ENCODE measurements at regions not wholly inside any gene's neighbourhood (a gene's known extent, or its start where the extent isn't known, plus 50 kb on each side); places are given as distances from the start of the nearest gene placed in this dataset.

DNA sequence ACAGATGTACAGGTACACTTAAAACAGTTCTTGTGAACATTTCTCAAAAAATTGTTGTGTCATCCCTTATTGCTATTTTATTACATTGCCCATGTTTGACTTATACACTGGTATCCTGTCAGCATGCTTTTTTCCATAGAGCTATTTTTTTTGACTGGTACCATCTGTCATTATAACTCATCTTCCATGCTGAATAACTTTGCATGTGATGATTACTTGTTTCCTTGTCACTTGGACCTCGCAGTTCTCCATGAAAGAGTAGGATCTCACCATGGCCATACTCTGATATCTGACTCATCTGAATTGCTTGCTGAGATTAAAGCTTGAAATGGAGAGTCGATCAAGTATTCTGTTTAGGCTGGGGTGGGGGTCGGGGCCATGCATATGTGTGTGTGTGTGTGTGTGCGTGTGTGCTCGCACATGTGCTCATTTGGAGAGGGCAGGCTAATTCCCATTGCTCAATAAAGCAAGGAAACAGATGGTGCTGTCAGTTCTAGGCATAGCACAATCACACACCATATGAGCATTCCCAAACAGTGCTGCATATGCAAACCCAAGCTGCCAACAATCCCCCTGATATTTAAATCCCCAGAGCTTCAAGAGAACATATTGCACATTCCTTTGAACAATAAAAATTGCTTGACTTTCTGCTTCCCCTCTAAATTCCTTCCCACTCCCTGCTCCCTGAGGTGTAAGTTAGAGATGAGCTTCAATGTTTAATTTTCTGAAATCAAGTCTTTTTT, 62.9 kb downstream of the NHLRC3 start:
- ATAC-seq = no peak
- Mint-ChIP-seq H3K4me3 (no peak overlapping the region), H3K4me1 (no peaks in the 10 kb centered on the region), H3K9me3 (no peaks in the 10 kb centered on the region), H3K27me3 (peaks cover 0 to 9% (median 1%) of the 10 kb centered on the region in 5 donors), H3K27ac (no peak overlapping the region), H3K36me3 (no peaks in the 10 kb centered on the region)
- DNase-seq = no peak
- POLR2A ChIA-PET = no interaction called here

DNA sequence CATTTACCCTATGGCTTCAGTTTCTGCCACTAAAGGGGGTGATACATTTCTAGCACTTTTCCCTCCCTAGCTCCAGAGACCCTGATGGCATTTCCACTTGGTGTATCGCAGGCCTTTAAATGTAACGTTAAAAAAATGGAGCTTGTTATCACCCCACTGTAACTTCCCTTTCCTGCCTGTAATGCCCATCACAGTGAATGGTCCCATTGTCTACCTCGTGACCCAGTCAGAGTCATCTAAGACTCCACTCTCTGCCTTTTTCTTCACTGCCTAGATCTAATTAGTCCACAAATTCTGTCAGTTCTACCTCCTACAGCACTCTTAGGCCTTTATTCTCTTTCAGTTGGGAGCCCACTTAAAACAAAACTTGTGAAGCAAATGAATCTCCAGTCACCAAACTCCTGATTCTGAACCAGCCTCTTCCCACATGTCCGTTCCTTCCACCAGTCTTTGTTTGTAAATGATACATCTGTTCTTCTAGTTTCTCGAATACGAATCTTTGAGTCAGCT, 64.8 kb downstream of the NHLRC3 start:
- H3K9me3 Mint-ChIP-seq = no peaks in the 10 kb centered on the region
- no peaks in the 10 kb centered on the region for H3K4me1 Mint-ChIP-seq
- no peaks in the 10 kb centered on the region for H3K36me3 Mint-ChIP-seq
- POLR2A ChIA-PET = no interaction called here
- no peak for DNase-seq
- no peak overlapping the region for H3K4me3 Mint-ChIP-seq
- peaks cover 2 to 12% (median 3%) of the 10 kb centered on the region in 5 donors for H3K27me3 Mint-ChIP-seq
- no peak overlapping the region for H3K27ac Mint-ChIP-seq
- no peak for ATAC-seq

DNA sequence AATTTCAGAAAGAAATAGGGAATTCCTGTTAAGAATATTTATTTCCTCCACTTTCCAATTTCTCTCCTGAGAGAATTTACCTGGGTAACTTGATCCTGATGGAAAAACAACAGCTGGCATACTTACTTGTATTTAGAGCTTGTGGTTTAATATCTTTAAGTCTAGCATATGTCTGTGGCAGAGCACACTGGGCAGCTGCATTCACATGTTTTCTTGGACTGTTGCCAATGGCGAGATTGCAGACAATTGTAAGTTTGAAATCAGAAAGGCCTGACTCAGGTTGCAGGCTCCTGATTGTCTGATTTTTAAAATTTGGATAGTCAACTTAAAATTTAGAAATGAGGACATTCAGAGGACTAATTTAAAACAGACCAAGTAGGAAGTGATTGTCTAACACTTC, 66.9 kb downstream of the NHLRC3 start:
- H3K4me3 Mint-ChIP-seq = no peak overlapping the region
- POLR2A ChIA-PET = no interaction called here

DNA sequence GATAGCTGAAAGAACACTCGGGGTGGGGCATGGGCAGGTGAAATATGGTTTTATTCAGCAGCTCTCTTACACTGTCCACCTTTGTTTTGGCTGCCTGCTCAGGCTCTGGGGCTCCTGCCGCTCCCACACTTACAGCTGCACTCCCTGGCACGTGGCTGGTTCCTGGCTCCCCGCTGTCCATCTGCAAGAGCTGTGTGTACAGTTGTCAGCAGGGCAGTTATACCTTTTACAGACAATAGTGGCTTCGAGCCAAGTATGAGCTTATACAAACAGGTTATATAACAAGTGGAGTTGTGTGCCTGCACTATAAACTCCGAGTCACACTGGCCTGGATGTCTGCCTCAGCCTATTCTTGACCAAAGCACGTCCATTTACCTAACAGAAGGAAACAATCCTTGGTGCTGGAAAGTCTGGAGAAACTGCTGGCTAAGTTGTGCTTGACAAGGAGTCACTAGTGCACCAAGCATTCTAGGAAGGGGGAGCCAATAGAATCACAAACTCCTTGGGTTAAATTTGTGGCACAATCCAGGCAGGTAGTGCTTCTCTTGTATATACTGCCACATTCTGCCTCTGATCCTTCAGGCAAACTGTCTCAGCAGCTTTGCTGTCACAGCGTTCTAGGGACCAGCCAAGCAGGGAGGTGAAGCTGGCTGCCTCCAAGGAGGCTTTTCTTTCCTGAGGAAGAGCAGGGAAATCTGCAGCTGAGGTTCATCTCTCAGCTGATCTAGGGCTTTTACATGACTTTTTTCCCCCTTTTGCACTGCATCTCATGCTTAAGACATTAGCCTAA, 68.2 kb downstream of the NHLRC3 start:
- POLR2A ChIA-PET = no interaction called here
- Mint-ChIP-seq H3K27me3 (peaks cover 6 to 31% (median 15%) of the 10 kb centered on the region in 5 donors), H3K4me3 (peak overlapping the region in 1 of 10 donors; percentile 50), H3K27ac (no peak overlapping the region), H3K36me3 (no peaks in the 10 kb centered on the region), H3K9me3 (no peaks in the 10 kb centered on the region), H3K4me1 (no peaks in the 10 kb centered on the region)
- DNase-seq (no peak), ATAC-seq (no peak)

More for the DNA sequence above, 66.9 kb downstream of the NHLRC3 start:
- Mint-ChIP-seq H3K9me3 (no peaks in the 10 kb centered on the region), H3K4me1 (no peaks in the 10 kb centered on the region), H3K27me3 (peaks cover 3 to 22% (median 15%) of the 10 kb centered on the region in 5 donors), H3K27ac (no peak overlapping the region), H3K36me3 (no peaks in the 10 kb centered on the region)
- no peak for DNase-seq
- ATAC-seq = no peak

DNA sequence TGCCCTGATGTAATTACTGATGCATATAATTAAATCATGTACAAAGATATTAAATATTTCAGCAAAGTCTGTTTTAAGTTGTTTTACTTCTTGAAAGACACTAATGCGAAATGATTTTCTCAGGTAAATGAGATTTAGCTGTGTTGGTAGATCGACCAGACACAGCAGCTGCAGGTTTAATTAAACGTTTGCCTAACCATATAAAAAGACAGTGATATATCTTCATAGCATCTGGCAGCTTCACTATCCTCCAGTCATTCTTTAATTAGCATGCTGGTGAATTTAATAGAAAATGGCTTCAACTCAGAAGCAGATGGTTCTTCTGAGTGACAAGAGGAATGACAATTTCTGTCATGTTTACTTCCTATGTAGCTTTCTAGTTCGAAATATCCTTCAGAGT, 69.3 kb downstream of the NHLRC3 start:
- peaks cover 0 to 3% (median 0%) of the 10 kb centered on the region in 9 donors for H3K9me3 Mint-ChIP-seq
- no peak overlapping the region for H3K27ac Mint-ChIP-seq
- POLR2A ChIA-PET = no interaction called here
- no peak for DNase-seq
- no peak for ATAC-seq
- H3K27me3 Mint-ChIP-seq = peaks cover 6 to 35% (median 15%) of the 10 kb centered on the region in 5 donors
- H3K4me3 Mint-ChIP-seq = no peak overlapping the region
- no peaks in the 10 kb centered on the region for H3K36me3 Mint-ChIP-seq
- H3K4me1 Mint-ChIP-seq = no peaks in the 10 kb centered on the region

DNA sequence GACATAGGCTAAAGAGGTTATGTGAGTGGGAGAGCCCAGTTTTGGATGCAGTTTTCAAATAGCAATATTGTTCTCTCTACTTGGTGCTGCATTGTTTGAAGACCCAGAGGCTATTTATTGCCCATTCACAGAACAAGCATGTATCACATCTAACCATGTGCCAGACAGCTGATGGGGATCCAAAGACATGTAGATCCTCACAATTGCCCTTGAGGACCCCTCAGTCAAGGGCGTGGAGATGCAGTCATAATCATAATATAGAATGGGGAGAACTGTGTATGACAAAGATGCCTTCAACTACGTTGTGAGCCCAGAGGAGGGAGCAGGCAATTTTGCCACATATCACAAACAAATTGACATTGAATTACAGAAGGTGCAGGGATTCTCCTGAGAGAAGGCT, 70.5 kb downstream of the NHLRC3 start:
- POLR2A ChIA-PET = no interaction called here

DNA sequence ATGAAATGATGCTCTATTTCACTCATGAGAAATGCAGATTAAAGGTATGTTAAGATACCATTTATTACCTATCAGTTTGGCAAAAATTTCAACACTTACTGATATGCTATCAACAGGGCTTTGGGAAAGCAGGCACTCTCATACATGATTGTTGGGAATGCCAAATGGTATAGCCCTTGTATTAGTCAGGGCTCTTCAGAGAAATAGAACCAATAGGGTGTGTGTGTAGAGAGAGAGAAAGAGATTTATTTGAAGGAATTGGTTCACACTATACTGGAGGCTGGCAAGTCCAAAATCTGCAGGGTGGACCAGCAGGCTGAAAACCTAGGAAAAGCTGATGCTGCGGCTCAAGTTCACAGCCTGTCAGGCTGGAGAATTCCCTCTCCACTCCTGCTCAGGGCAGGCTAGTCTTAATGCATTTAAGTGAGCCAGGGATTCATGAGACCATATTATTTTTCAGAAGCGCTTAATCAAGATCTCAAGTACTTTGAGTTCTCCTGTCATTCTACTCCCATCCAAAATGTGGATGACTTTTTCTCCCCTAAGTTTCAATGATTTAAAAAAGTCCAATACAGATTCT, 72.4 kb downstream of the NHLRC3 start:
- Mint-ChIP-seq H3K27me3 (peaks cover 9 to 42% (median 16%) of the 10 kb centered on the region in 5 donors), H3K4me3 (no peak overlapping the region), H3K27ac (no peak overlapping the region), H3K4me1 (no peaks in the 10 kb centered on the region), H3K36me3 (no peaks in the 10 kb centered on the region), H3K9me3 (peaks cover 0 to 8% (median 4%) of the 10 kb centered on the region in 9 donors)
- ATAC-seq = no peak
- DNase-seq = no peak
- POLR2A ChIA-PET = no interaction called here

More for the DNA sequence above, 70.5 kb downstream of the NHLRC3 start:
- H3K4me3 Mint-ChIP-seq = no peak overlapping the region
- no peak overlapping the region for H3K27ac Mint-ChIP-seq
- peaks cover 7 to 42% (median 9%) of the 10 kb centered on the region in 5 donors for H3K27me3 Mint-ChIP-seq
- H3K4me1 Mint-ChIP-seq = no peaks in the 10 kb centered on the region
- H3K9me3 Mint-ChIP-seq = peaks cover 0 to 4% (median 0%) of the 10 kb centered on the region in 9 donors
- no peak for DNase-seq
- no peak for ATAC-seq
- no peaks in the 10 kb centered on the region for H3K36me3 Mint-ChIP-seq

DNA sequence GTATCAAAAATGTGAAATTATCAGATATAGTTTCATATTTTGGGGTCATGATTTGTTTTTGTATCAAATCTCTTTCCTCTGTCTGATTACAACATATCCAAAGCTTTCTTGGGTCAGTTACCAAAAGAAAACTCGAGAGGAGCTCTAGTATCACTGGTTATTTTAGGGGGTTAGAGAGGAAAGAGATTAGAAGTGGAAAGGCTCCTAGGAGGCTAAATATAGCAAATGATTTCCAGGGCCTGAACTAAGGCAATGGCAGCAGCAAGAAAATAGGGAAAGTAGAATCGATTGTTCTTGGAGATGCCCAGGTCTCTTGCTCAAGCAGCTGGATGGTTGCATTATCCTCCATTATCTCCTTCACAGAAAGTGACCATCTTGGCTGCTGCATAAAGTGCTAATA, 72.9 kb downstream of the NHLRC3 start:
- Mint-ChIP-seq H3K27ac (no peak overlapping the region), H3K36me3 (no peaks in the 10 kb centered on the region), H3K4me3 (no peak overlapping the region), H3K9me3 (peaks cover 0 to 12% (median 5%) of the 10 kb centered on the region in 9 donors), H3K27me3 (peaks cover 9 to 48% (median 17%) of the 10 kb centered on the region in 5 donors), H3K4me1 (no peaks in the 10 kb centered on the region)
- POLR2A ChIA-PET = no interaction called here
- ATAC-seq (no peak), DNase-seq (no peak)

DNA sequence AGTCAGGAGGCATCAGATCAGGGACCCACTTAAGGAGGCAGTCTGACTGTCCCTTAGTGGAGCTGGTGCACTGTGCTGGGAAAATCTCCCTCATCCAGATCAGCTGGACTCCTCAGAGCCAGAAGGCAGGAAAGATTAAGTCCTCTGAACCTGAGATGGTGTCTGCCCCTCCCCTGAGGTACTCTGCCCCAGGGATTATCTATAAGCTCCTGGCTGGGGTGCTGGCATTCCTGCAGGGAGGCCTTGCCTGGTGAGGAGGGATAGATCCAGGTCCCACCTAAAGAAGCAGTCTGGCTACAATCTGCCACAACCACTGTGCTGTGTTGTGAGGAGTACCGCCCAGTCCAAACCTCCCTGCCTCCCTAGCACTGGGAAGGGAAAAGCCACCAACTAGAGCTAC, 81.2 kb downstream of the NHLRC3 start:
- H3K4me3 Mint-ChIP-seq = no peak overlapping the region
- POLR2A ChIA-PET = no interaction called here
- peaks cover 12 to 37% (median 18%) of the 10 kb centered on the region in 5 donors for H3K27me3 Mint-ChIP-seq
- ATAC-seq = no peak
- H3K36me3 Mint-ChIP-seq = peaks cover 0 to 10% (median 0%) of the 10 kb centered on the region in 3 donors
- no peak for DNase-seq
- H3K4me1 Mint-ChIP-seq = peaks cover 0 to 2% (median 0%) of the 10 kb centered on the region in 4 donors
- H3K27ac Mint-ChIP-seq = no peak overlapping the region
- peaks cover 0 to 39% (median 12%) of the 10 kb centered on the region in 9 donors for H3K9me3 Mint-ChIP-seq

DNA sequence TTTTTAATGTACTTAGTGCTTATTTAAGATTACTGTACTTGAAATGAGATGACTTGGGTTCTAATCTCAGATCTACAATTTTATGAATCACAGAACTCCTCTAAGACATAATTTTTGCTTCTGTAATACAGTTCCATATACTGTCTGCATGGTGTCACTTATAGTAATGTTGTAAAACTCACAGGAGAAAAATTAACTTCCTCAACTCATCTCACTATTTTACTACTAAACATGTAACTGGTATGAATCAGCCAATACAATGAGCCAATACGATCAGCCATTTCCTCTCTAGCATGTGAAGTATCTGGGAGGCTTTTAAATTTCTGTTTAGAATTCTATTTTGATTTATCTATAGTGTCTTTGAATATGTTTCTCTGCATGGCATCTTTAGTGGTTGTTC, 85.3 kb downstream of the NHLRC3 start:
- peaks cover 4 to 17% (median 11%) of the 10 kb centered on the region in 5 donors for H3K27me3 Mint-ChIP-seq
- H3K4me1 Mint-ChIP-seq = peaks cover 0 to 2% (median 0%) of the 10 kb centered on the region in 4 donors
- no peak for ATAC-seq
- peaks cover 0 to 7% (median 0%) of the 10 kb centered on the region in 9 donors for H3K9me3 Mint-ChIP-seq
- POLR2A ChIA-PET = no interaction called here
- no peak overlapping the region for H3K4me3 Mint-ChIP-seq
- peaks cover 0 to 6% (median 0%) of the 10 kb centered on the region in 3 donors for H3K36me3 Mint-ChIP-seq
- no peak for DNase-seq
- H3K27ac Mint-ChIP-seq = no peak overlapping the region

DNA sequence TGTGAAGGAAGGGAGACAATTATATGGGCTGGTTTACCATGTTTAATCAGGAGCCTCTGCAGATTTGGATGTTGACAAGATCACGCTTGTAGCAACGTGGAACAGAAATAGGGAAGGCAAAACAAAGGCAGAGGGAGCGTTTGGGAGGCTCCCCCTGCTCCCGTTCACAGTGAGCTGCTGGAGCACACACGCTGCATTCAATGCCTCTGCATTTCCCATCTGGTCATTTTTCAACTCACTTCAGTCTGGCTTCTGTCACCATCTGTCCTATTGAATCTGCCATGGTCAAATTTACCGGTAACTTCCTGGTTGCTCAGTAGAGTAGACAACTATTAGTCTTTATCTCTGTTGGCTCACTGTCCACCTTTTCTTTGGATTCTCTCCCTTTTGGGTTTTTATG, 91.0 kb downstream of the NHLRC3 start:
- H3K36me3 Mint-ChIP-seq = no peaks in the 10 kb centered on the region
- DNase-seq (no peak), ATAC-seq (no peak)
- POLR2A ChIA-PET = no interaction called here
- H3K4me3 Mint-ChIP-seq = no peak overlapping the region
- no peak overlapping the region for H3K27ac Mint-ChIP-seq
- H3K9me3 Mint-ChIP-seq = no peaks in the 10 kb centered on the region
- H3K4me1 Mint-ChIP-seq = no peaks in the 10 kb centered on the region
- peaks cover 8 to 34% (median 17%) of the 10 kb centered on the region in 5 donors for H3K27me3 Mint-ChIP-seq

DNA sequence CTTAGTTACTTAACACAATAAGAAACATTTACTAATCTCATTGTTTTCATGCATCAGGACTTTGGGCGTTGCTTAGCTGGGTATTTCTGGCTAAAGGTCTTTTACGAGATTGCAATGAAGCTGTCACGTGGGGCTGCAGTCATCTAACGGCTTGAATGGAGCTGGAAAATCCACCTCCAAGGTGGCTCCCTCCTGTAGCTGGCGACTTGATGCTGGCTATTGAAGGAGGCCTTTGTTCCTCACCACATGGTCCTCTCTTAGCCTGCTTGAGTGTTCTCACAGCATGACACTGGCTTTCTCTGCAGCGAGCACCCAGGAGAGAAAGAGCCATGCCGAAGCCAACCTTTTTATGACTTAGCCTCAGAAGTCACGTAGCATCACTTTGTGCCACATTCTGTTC, 92.0 kb downstream of the NHLRC3 start:
- ATAC-seq = no peak
- H3K36me3 Mint-ChIP-seq = no peaks in the 10 kb centered on the region
- no peak for DNase-seq
- no peak overlapping the region for H3K4me3 Mint-ChIP-seq
- no peaks in the 10 kb centered on the region for H3K4me1 Mint-ChIP-seq
- POLR2A ChIA-PET = no interaction called here
- H3K27ac Mint-ChIP-seq = no peak overlapping the region
- H3K9me3 Mint-ChIP-seq = no peaks in the 10 kb centered on the region
- H3K27me3 Mint-ChIP-seq = peaks cover 9 to 34% (median 21%) of the 10 kb centered on the region in 5 donors

All from naive thymus-derived CD8-positive, alpha-beta T cell (primary cell).